ENCODE measurements at regions not wholly inside any gene's neighbourhood (a gene's known extent, or its start where the extent isn't known, plus 50 kb on each side); places are given as distances from the start of the nearest gene placed in this dataset.

DNA sequence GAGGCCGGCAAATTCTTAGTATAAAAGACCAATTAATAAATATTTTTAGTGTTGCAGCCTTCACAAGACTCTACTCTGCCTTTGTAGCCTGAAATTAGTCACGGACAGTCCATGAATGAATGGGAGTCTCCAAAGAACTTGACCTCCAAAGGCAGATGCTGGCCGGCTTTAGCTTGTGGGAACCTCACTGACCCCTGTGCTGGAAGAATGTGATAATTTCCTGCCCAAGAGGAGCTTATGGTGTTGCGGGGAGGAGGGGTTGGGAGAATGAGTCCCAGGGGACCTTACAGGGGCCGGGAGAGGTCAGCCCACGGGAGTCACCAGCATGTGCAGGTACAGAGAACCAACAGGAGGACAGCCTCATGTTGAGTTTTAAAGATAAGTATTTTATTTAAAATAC is 143.1 kb downstream of the IRX2 start:
- TF ChIP-seq, protein P1, sequence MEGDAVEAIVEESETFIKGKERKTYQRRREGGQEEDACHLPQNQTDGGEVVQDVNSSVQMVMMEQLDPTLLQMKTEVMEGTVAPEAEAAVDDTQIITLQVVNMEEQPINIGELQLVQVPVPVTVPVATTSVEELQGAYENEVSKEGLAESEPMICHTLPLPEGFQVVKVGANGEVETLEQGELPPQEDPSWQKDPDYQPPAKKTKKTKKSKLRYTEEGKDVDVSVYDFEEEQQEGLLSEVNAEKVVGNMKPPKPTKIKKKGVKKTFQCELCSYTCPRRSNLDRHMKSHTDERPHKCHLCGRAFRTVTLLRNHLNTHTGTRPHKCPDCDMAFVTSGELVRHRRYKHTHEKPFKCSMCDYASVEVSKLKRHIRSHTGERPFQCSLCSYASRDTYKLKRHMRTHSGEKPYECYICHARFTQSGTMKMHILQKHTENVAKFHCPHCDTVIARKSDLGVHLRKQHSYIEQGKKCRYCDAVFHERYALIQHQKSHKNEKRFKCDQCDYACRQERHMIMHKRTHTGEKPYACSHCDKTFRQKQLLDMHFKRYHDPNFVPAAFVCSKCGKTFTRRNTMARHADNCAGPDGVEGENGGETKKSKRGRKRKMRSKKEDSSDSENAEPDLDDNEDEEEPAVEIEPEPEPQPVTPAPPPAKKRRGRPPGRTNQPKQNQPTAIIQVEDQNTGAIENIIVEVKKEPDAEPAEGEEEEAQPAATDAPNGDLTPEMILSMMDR (IDR thresholded peaks at IDR 0.05) = no peak
- no peak for TF ChIP-seq POLR2A (IDR thresholded peaks at IDR 0.05)

Measured in body of pancreas (tissue), 4 donors.